GM12878 (cell line): ENCODE measurements at regions not wholly inside any gene's neighbourhood (a gene's known extent, or its start where the extent isn't known, plus 50 kb on each side); places are given as distances from the start of the nearest gene placed in this dataset.

Experiments
- ATAC-seq: fragments of 200-7000 bp; cut with Tn5 transposase; 3 replicates; pipeline ENCODE4 v1.9.1; 2020; ENCODE audit warnings: mild to moderate bottlenecking, moderate library complexity
- BruUV-seq: library from RNA; stranded (reverse); fragments of 400-500 nt; replicated peaks from 2 replicates; lab custom pipeline; 2021; lab: Mats Ljungman, UMichigan
- CTCF ChIA-PET: fragments of 300-600 bp; sonication (Branson Sonifier 250); formaldehyde crosslinking; extraction: SDS; loops from one replicate; lab custom pipeline; 2021; ENCODE audit warnings: inconsistent platforms; lab: Yijun Ruan, JAX
- POLR2A ChIA-PET: fragments of 350-600 bp; formaldehyde crosslinking; extraction: SDS; loops from one replicate; lab custom pipeline; 2021; ENCODE audit warnings: inconsistent platforms; lab: Charles Lee
- RAD21 ChIA-PET: fragments of 300-600 bp; sonication (Branson Sonifier 250); formaldehyde crosslinking; loops from one replicate; lab custom pipeline; 2023; ENCODE audit warnings: antibody characterized with exemption; ENCODE audit not compliant: unreplicated experiment; lab: Charles Lee
- SMC1A ChIA-PET: fragments of 300-600 bp; sonication (Branson Sonifier 250); formaldehyde crosslinking; loops from one replicate; lab custom pipeline; 2023; ENCODE audit not compliant: unreplicated experiment, uncharacterized antibody; lab: Charles Lee
- DNase-seq: peaks from one replicate; pipeline ENCODE4 v3.0.0-alpha.2; 2011; ENCODE audit warnings: low read depth, low spot score
- FAIRE-seq: peaks from 3 replicates; lab custom pipeline; 2011; peaks lifted over from hg19 to GRCh38; lab: Jason Lieb, UNC
- H2AFZ ChIP-seq: 2 replicates; pipeline ENCODE4 v1.6.0; 2011; ENCODE audit warnings: low read depth, low read length, control low read depth; ENCODE audit not compliant: control insufficient read depth
- H3K27ac ChIP-seq: 2 replicates; pipeline ENCODE4 v1.5.1; 2011; ENCODE audit warnings: control low read depth; ENCODE audit not compliant: control insufficient read depth, insufficient read depth
- H3K27me3 ChIP-seq, 2 experiments: replicated peaks in 1 of 2; 2 replicates each; pipeline versions ENCODE4 v1.6.0 to v1.6.1; 2011; ENCODE audit warnings: low read length in 1 of 2; ENCODE audit not compliant: control insufficient read depth in 2 of 2, insufficient read depth in 2 of 2
- H3K36me3 ChIP-seq, 2 experiments: 2 replicates each; pipeline ENCODE4 v1.5.1; 2011; ENCODE audit warnings: low read length in 1 of 2; ENCODE audit not compliant: control insufficient read depth in 2 of 2, insufficient read depth in 2 of 2
- H3K4me1 ChIP-seq: 2 replicates; pipeline ENCODE4 v1.6.1; 2011; ENCODE audit warnings: mild to moderate bottlenecking, low read length, moderate library complexity, mixed read lengths; ENCODE audit not compliant: control insufficient read depth, insufficient read depth
- H3K4me2 ChIP-seq: 2 replicates; pipeline ENCODE4 v1.6.0; 2011; ENCODE audit warnings: control low read depth; ENCODE audit not compliant: control insufficient read depth, insufficient read depth
- H3K4me3 ChIP-seq: fragments of 200-600 bp; sonication (generic); 2 replicates; pipeline ENCODE4 v1.5.1; 2016
- H3K79me2 ChIP-seq: 2 replicates; pipeline ENCODE4 v1.6.0; 2011; ENCODE audit warnings: low read length; ENCODE audit not compliant: control insufficient read depth, insufficient read depth
- H3K9ac ChIP-seq: 2 replicates; pipeline ENCODE4 v1.8.0; 2011; ENCODE audit warnings: low read length, control low read depth, mixed read lengths; ENCODE audit not compliant: control insufficient read depth, insufficient read depth
- H3K9me3 ChIP-seq: replicated peaks from 3 replicates; pipeline ENCODE4 v1.5.1; 2011; ENCODE audit warnings: mild to moderate bottlenecking, low read length; ENCODE audit not compliant: control insufficient read depth, insufficient read depth
- H4K20me1 ChIP-seq: 2 replicates; pipeline ENCODE4 v1.6.0; 2011; ENCODE audit not compliant: control insufficient read depth, insufficient read depth
- BCL11A ChIP-seq: IDR thresholded peaks from 2 replicates; pipeline ENCODE4 v1.6.1; 2011; ENCODE audit warnings: low read depth, low read length
- BRCA1 ChIP-seq: IDR thresholded peaks from 2 replicates; pipeline ENCODE4 v1.6.1; 2011; ENCODE audit warnings: low read depth, low read length, improper control_type of control experiment
- CHD1 ChIP-seq: IDR thresholded peaks from 2 replicates; pipeline ENCODE4 v1.6.1; 2012; ENCODE audit warnings: low read depth, low read length, improper control_type of control experiment
- GATAD2B ChIP-seq: fragments of 450-650 bp; conservative IDR thresholded peaks from 2 replicates; pipeline ENCODE4 v1.6.1; 2017; ENCODE audit warnings: low read depth, mild to moderate bottlenecking, moderate library complexity
- NFYA ChIP-seq: IDR thresholded peaks from 2 replicates; pipeline ENCODE4 v1.6.1; 2011; ENCODE audit warnings: low read depth, mild to moderate bottlenecking, low read length, improper control_type of control experiment, borderline replicate concordance
- NFYB ChIP-seq: IDR thresholded peaks from 2 replicates; pipeline ENCODE4 v1.6.1; 2011; ENCODE audit warnings: low read depth, mild to moderate bottlenecking, low read length, improper control_type of control experiment, moderate library complexity; ENCODE audit not compliant: insufficient read depth
- PML ChIP-seq: IDR thresholded peaks from 2 replicates; pipeline ENCODE4 v1.6.1; 2012; ENCODE audit warnings: low read length, inconsistent platforms
- POLR2A ChIP-seq: IDR thresholded peaks from 2 replicates; pipeline ENCODE4 v1.6.1; 2011; ENCODE audit warnings: low read depth, mild to moderate bottlenecking, low read length
- POLR2AphosphoS5 ChIP-seq: IDR thresholded peaks from 2 replicates; pipeline ENCODE4 v1.6.1; 2011; ENCODE audit warnings: mild to moderate bottlenecking, low read length, inconsistent platforms
- POU2F2 ChIP-seq: IDR thresholded peaks from 3 replicates; pipeline ENCODE4 v1.6.1; 2011; ENCODE audit warnings: low read depth, mild to moderate bottlenecking, low read length, borderline replicate concordance
- RAD51 ChIP-seq: fragments of 450-650 bp; IDR thresholded peaks from 2 replicates; pipeline ENCODE4 v1.6.1; 2016; ENCODE audit warnings: moderate library complexity, mild to moderate bottlenecking, inconsistent platforms
- RB1 ChIP-seq: fragments of 450-650 bp; formaldehyde crosslinking; IDR thresholded peaks from 2 replicates; pipeline ENCODE4 v1.6.1; 2017; ENCODE audit warnings: mild to moderate bottlenecking, borderline replicate concordance
- SMAD1 ChIP-seq: fragments of 450-650 bp; IDR thresholded peaks from 2 replicates; pipeline ENCODE4 v1.6.1; 2018; ENCODE audit warnings: mild to moderate bottlenecking, low read depth; ENCODE audit not compliant: partially characterized antibody
- SMAD5 ChIP-seq: IDR thresholded peaks from 2 replicates; pipeline ENCODE4 v1.6.1; 2016; ENCODE audit warnings: antibody characterized with exemption, low read depth
- SREBF2 ChIP-seq: IDR thresholded peaks from 2 replicates; pipeline ENCODE4 v1.6.1; 2012; ENCODE audit warnings: mild to moderate bottlenecking, low read length
- STAT3 ChIP-seq: IDR thresholded peaks from 2 replicates; pipeline ENCODE4 v1.6.1; 2011; ENCODE audit warnings: low read depth, low read length, improper control_type of control experiment
- TAF1 ChIP-seq: IDR thresholded peaks from 2 replicates; pipeline ENCODE4 v1.6.1; 2011; ENCODE audit warnings: mild to moderate bottlenecking, low read depth, low read length, borderline replicate concordance
- TCF3 ChIP-seq: IDR thresholded peaks from 2 replicates; pipeline ENCODE4 v1.6.1; 2012; ENCODE audit warnings: low read depth, mild to moderate bottlenecking, low read length, borderline replicate concordance; ENCODE audit not compliant: insufficient read depth
- USF1 ChIP-seq: IDR thresholded peaks from 2 replicates; pipeline ENCODE4 v1.6.1; 2011; ENCODE audit warnings: borderline replicate concordance, low read depth, mild to moderate bottlenecking, moderate library complexity, mixed read lengths, low read length; ENCODE audit not compliant: insufficient read depth; ENCODE audit errors: extremely low read length
- ZZZ3 ChIP-seq: IDR thresholded peaks from 2 replicates; pipeline ENCODE4 v1.6.1; 2011; ENCODE audit warnings: low read depth; ENCODE audit not compliant: control insufficient read depth, insufficient read length
- WGBS: methylation state at CpG from one replicate; pipeline ENCODE4 v1.1.6; 2016; ENCODE audit warnings: low lambda C conversion rate; ENCODE audit not compliant: insufficient replicate concordance, insufficient coverage; ENCODE audit errors: missing lambda C conversion rate; 5-methylcytosine and 5-hydroxymethylcytosine counted together
- in situ Hi-C: fragments of 300-500 bp; cut with MboI; formaldehyde crosslinking; loops from 9 replicates; pipeline ENCODE4 v1.14.3; 2018; ENCODE audit warnings: mixed read lengths
- intact Hi-C: fragments of 100-400 bp; cut with micrococcal nuclease; formaldehyde crosslinking; loops from one replicate; pipeline ENCODE4 v1.14.2; 2022; ENCODE audit not compliant: unreplicated experiment

GRCh38 chr7:10789170-10789569 lies 184.5 kb upstream of the PHF14 start:
- WGBS = 0% methylated on average over 2 of the region's 2 CpGs
- Histone ChIP-seq H4K20me1 (no peaks in the 10 kb centered on the region), H3K9me3 (no peaks in the 10 kb centered on the region), H3K27ac (no peak overlapping the region), H3K4me3 (no peak overlapping the region), H3K4me1 (no peaks in the 10 kb centered on the region), H3K27me3 (no peaks in the 10 kb centered on the region), H3K36me3 (no peaks in the 10 kb centered on the region), H3K9ac (no peak overlapping the region), H2AFZ (no peak overlapping the region), H3K4me2 (no peak overlapping the region), H3K79me2 (no peaks in the 10 kb centered on the region)
- FAIRE-seq = no peak
- no peak for DNase-seq
- ChIA-PET SMC1A (interaction anchor here (0.6 kb wide), 1 partner anchor 1754 kb away, joined by 3 read pairs; no protein-coding TSS in a partner anchor), POLR2A (no interaction called here), CTCF (no interaction called here), RAD21 (no interaction called here)
- BruUV-seq = no TSS peak
- in situ Hi-C loops = no loop called here
- TF ChIP-seq CHD1 (no peak), SREBF2 (no peak), POLR2AphosphoS5 (no peak), BCL11A (no peak), POLR2A (no peak), GATAD2B (no peak), NFYB (no peak), NFYA (no peak), RB1 (no peak)
- ATAC-seq = no peak
- intact Hi-C loops = no loop called here

GRCh38 chr7:10790910-10791309 lies 182.8 kb upstream of the PHF14 start:
- DNase-seq (no peak), ATAC-seq (no peak), FAIRE-seq (no peak)
- H3K79me2 ChIP-seq = no peaks in the 10 kb centered on the region
- no peaks in the 10 kb centered on the region for H3K4me1 ChIP-seq
- TF ChIP-seq USF1 (no peak), SMAD5 (no peak), TCF3 (no peak), BCL11A (no peak), ZZZ3 (no peak), RAD51 (no peak), STAT3 (no peak), POU2F2 (no peak), SMAD1 (no peak), BRCA1 (no peak), PML (no peak), TAF1 (no peak)
- H3K27me3 ChIP-seq = no peaks in the 10 kb centered on the region
- POLR2A ChIA-PET = no interaction called here
- no peaks in the 10 kb centered on the region for H3K36me3 ChIP-seq
- H3K9me3 ChIP-seq = no peaks in the 10 kb centered on the region
- intact Hi-C loops (no loop called here), in situ Hi-C loops (no loop called here)
- SMC1A ChIA-PET = no interaction called here
- RAD21 ChIA-PET = no interaction called here
- H4K20me1 ChIP-seq = no peaks in the 10 kb centered on the region
- H3K4me3 ChIP-seq = no peak overlapping the region
- H3K27ac ChIP-seq = no peak overlapping the region
- H2AFZ ChIP-seq = no peak overlapping the region
- BruUV-seq = no TSS peak
- H3K4me2 ChIP-seq = no peak overlapping the region
- H3K9ac ChIP-seq = no peak overlapping the region
- 37% methylated on average over 3 of the region's 3 CpGs for WGBS
- CTCF ChIA-PET = no interaction called here
